Neural cell (in vitro differentiated cells): ENCODE measurements at regions not wholly inside any gene's neighbourhood (a gene's known extent, or its start where the extent isn't known, plus 50 kb on each side); places are given as distances from the start of the nearest gene placed in this dataset.

Experiments used
- H2AFZ ChIP-seq: fragments of 200-600, 300-800 bp; sonication (generic), shearing (Covaris generic); 2 replicates; pipeline ENCODE4 v1.6.0; 2014; ENCODE audit warnings: low read depth, mild to moderate bottlenecking, antibody characterized with exemption, low read length, moderate library complexity
- H3F3A ChIP-seq: fragments of 200-600 bp; shearing (Covaris generic); 2 replicates; pipeline ENCODE4 v1.6.1; 2016; ENCODE audit warnings: mild to moderate bottlenecking, moderate library complexity, mixed read lengths, antibody characterized with exemption, low read length; ENCODE audit not compliant: insufficient read depth, poor library complexity, severe bottlenecking
- H3K27ac ChIP-seq: fragments of 200-600, 300-800 bp; sonication (generic), shearing (Covaris generic); 2 replicates; pipeline ENCODE4 v1.5.1; 2014; ENCODE audit warnings: mild to moderate bottlenecking, low read length, moderate library complexity
- H3K27me3 ChIP-seq: fragments of 300-800, 200-600 bp; sonication (generic), shearing (Covaris generic); 2 replicates; pipeline ENCODE4 v1.6.0; 2014; ENCODE audit warnings: mild to moderate bottlenecking, low read depth, low read length, moderate library complexity; ENCODE audit not compliant: insufficient read depth
- H3K36me3 ChIP-seq: fragments of 300-800, 200-600 bp; sonication (generic), shearing (Covaris generic); 2 replicates; pipeline ENCODE4 v1.5.1; 2014; ENCODE audit warnings: mild to moderate bottlenecking, antibody characterized with exemption, low read length, moderate library complexity; ENCODE audit not compliant: insufficient read depth
- H3K4me2 ChIP-seq: fragments of 300-800, 200-600 bp; sonication (generic), shearing (Covaris generic); 2 replicates; pipeline ENCODE4 v1.6.0; 2014; ENCODE audit warnings: mild to moderate bottlenecking, low read length
- H3K4me3 ChIP-seq: fragments of 300-800, 200-600 bp; sonication (generic), shearing (Covaris generic); 2 replicates; pipeline ENCODE4 v1.5.1; 2014; ENCODE audit warnings: mild to moderate bottlenecking, low read length, moderate library complexity
- H3K79me2 ChIP-seq: fragments of 200-600 bp; shearing (Covaris generic); replicated peaks from 2 replicates; pipeline ENCODE4 v1.6.0; 2014; ENCODE audit warnings: mild to moderate bottlenecking, low read length, moderate library complexity; ENCODE audit not compliant: insufficient read depth
- H3K9ac ChIP-seq: fragments of 300-800, 200-600 bp; sonication (generic), shearing (Covaris generic); 2 replicates; pipeline ENCODE4 v1.6.1; 2016; ENCODE audit warnings: mild to moderate bottlenecking, low read length, mixed read lengths
- H3K9me2 ChIP-seq: fragments of 200-600 bp; shearing (Covaris generic); 2 replicates; pipeline ENCODE4 v1.6.1; 2016; ENCODE audit warnings: mild to moderate bottlenecking, low read length, mixed read lengths; ENCODE audit not compliant: insufficient read depth
- H3K9me3 ChIP-seq: fragments of 200-600, 300-800 bp; sonication (generic), shearing (Covaris generic); 2 replicates; pipeline ENCODE4 v1.6.1; 2016; ENCODE audit warnings: mild to moderate bottlenecking, mixed run types, low read length, moderate library complexity, mixed read lengths
- H4K20me1 ChIP-seq: fragments of 200-600 bp; shearing (Covaris generic); 2 replicates; pipeline ENCODE4 v1.6.1; 2016; ENCODE audit warnings: mild to moderate bottlenecking, mixed run types; ENCODE audit not compliant: insufficient read depth
- CTCF ChIP-seq: fragments of 450-650 bp; IDR thresholded peaks from 2 replicates; pipeline ENCODE4 v1.5.1; 2014; ENCODE audit warnings: antibody characterized with exemption, mild to moderate bottlenecking, moderate library complexity; ENCODE audit not compliant: poor library complexity, severe bottlenecking
- EP300 ChIP-seq: fragments of 450-650 bp; conservative IDR thresholded peaks from 2 replicates; pipeline ENCODE4 v1.6.1; 2014; ENCODE audit warnings: antibody characterized with exemption, mild to moderate bottlenecking, moderate library complexity; ENCODE audit not compliant: poor library complexity, severe bottlenecking
- EZH2 ChIP-seq: fragments of 200-600, 300-800 bp; shearing (Covaris generic), sonication (generic); IDR thresholded peaks from 2 replicates; pipeline ENCODE4 v1.6.1; 2014; ENCODE audit warnings: antibody characterized with exemption, low read length, borderline replicate concordance, mild to moderate bottlenecking; ENCODE audit not compliant: insufficient read depth, poor library complexity, severe bottlenecking
- MXI1 ChIP-seq: fragments of 450-650 bp; conservative IDR thresholded peaks from 2 replicates; pipeline ENCODE4 v1.6.1; 2014; ENCODE audit warnings: antibody characterized with exemption, mild to moderate bottlenecking; ENCODE audit not compliant: poor library complexity, severe bottlenecking
- POLR2AphosphoS5 ChIP-seq: IDR thresholded peaks from 2 replicates; pipeline ENCODE4 v1.6.1; 2012
- RAD21 ChIP-seq: fragments of 450-650 bp; conservative IDR thresholded peaks from 2 replicates; pipeline ENCODE4 v1.6.1; 2014; ENCODE audit warnings: antibody characterized with exemption, mild to moderate bottlenecking, moderate library complexity
- REST ChIP-seq: IDR thresholded peaks from 2 replicates; pipeline ENCODE4 v1.6.1; 2012; ENCODE audit warnings: borderline replicate concordance
- SMC3 ChIP-seq: fragments of 450-650 bp; conservative IDR thresholded peaks from 2 replicates; pipeline ENCODE4 v1.6.1; 2014; ENCODE audit warnings: antibody characterized with exemption, mild to moderate bottlenecking, moderate library complexity; ENCODE audit not compliant: poor library complexity
- TAF1 ChIP-seq: IDR thresholded peaks from 2 replicates; pipeline ENCODE4 v1.6.1; 2012; ENCODE audit warnings: low read depth

- Histone ChIP-seq H3F3A (no peaks in the 10 kb centered on the region), H3K79me2 (no peaks in the 10 kb centered on the region), H4K20me1 (no peaks in the 10 kb centered on the region), H3K27ac (no peak overlapping the region), H3K4me3 (no peak overlapping the region), H3K9me2 (no peaks in the 10 kb centered on the region), H3K9ac (no peak overlapping the region), H3K9me3 (no peaks in the 10 kb centered on the region), H3K36me3 (no peaks in the 10 kb centered on the region), H3K27me3 (no peaks in the 10 kb centered on the region), H3K4me2 (no peak overlapping the region), H2AFZ (no peak overlapping the region)
- TF ChIP-seq SMC3: no peak
- TF ChIP-seq RAD21: no peak
- no peak for TF ChIP-seq POLR2AphosphoS5
- no peak for TF ChIP-seq MXI1
- TF ChIP-seq TAF1: no peak
- TF ChIP-seq EP300: no peak
- TF ChIP-seq REST: no peak
These were observed 470.4 kb upstream of the ROBO1 start for GRCh38 chr3:80238152-80238551.

GRCh38 chr3:80234706-80235105, 466.9 kb upstream of the ROBO1 start:
- no peak overlapping the region for H3K9ac ChIP-seq
- H3K4me2 ChIP-seq: no peak overlapping the region
- H3K9me3 ChIP-seq: no peaks in the 10 kb centered on the region
- H4K20me1 ChIP-seq: no peaks in the 10 kb centered on the region
- no peaks in the 10 kb centered on the region for H3K36me3 ChIP-seq
- no peaks in the 10 kb centered on the region for H3F3A ChIP-seq
- no peaks in the 10 kb centered on the region for H3K79me2 ChIP-seq
- no peak for TF ChIP-seq REST
- TF ChIP-seq SMC3: no peak
- no peak for TF ChIP-seq MXI1
- TF ChIP-seq TAF1: no peak
- no peak for TF ChIP-seq POLR2AphosphoS5
- TF ChIP-seq EP300: no peak
- TF ChIP-seq RAD21: no peak
- TF ChIP-seq EZH2: no peak
- TF ChIP-seq CTCF: no peak
- H3K27me3 ChIP-seq: no peaks in the 10 kb centered on the region
- H3K9me2 ChIP-seq: no peaks in the 10 kb centered on the region
- H3K27ac ChIP-seq: no peak overlapping the region
- H3K4me3 ChIP-seq: no peak overlapping the region
- no peak overlapping the region for H2AFZ ChIP-seq
